Osteocyte (in vitro differentiated cells): ENCODE measurements at regions not wholly inside any gene's neighbourhood (a gene's known extent, or its start where the extent isn't known, plus 50 kb on each side); places are given as distances from the start of the nearest gene placed in this dataset.
"Not testable (repeated sequence)": the region's sequence is repeated elsewhere in the genome, so short reads cannot be mapped to it uniquely, and the experiment has no call there.

Experiments used
- DNase-seq: peaks from one replicate; pipeline ENCODE4 v3.0.0; 2021; ENCODE audit warnings: mixed read lengths; ENCODE audit not compliant: unreplicated experiment; ENCODE audit errors: extremely low spot score
- H3K27ac Mint-ChIP-seq: one replicate; pipeline ENCODE4 v1.8.0; 2021; ENCODE audit warnings: mild to moderate bottlenecking, mixed read lengths; ENCODE audit not compliant: unreplicated experiment
- H3K27me3 Mint-ChIP-seq: one replicate; pipeline ENCODE4 v1.8.0; 2021; ENCODE audit warnings: mixed read lengths; ENCODE audit not compliant: unreplicated experiment
- H3K36me3 Mint-ChIP-seq: one replicate; pipeline ENCODE4 v1.8.0; 2021; ENCODE audit warnings: mixed read lengths; ENCODE audit not compliant: unreplicated experiment
- H3K4me1 Mint-ChIP-seq: one replicate; pipeline ENCODE4 v1.8.0; 2021; ENCODE audit warnings: mixed read lengths; ENCODE audit not compliant: unreplicated experiment
- H3K4me3 Mint-ChIP-seq: one replicate; pipeline ENCODE4 v1.8.0; 2021; ENCODE audit warnings: mild to moderate bottlenecking, moderate library complexity, mixed read lengths; ENCODE audit not compliant: unreplicated experiment
- H3K9me3 Mint-ChIP-seq: one replicate; pipeline ENCODE4 v1.8.0; 2021; ENCODE audit warnings: mixed read lengths; ENCODE audit not compliant: unreplicated experiment
- CTCF ChIP-seq: fragments of 200-600 bp; sonication (generic); IDR thresholded peaks from 2 replicates; pipeline ENCODE4 v1.5.0; 2021; ENCODE audit warnings: antibody characterized with exemption, mild to moderate bottlenecking, moderate library complexity

- H3K27ac Mint-ChIP-seq: no peak overlapping the region
- no peaks in the 10 kb centered on the region for H3K27me3 Mint-ChIP-seq
- peaks cover 8% of the 10 kb centered on the region for H3K9me3 Mint-ChIP-seq
- no peaks in the 10 kb centered on the region for H3K4me1 Mint-ChIP-seq
- no peak for DNase-seq
- no peak overlapping the region for H3K4me3 Mint-ChIP-seq
- H3K36me3 Mint-ChIP-seq: no peaks in the 10 kb centered on the region
- TF ChIP-seq CTCF: no peak
Measured at GRCh38 chr13:54415753-54416366, 1387.2 kb downstream of the OLFM4 start.

- H3K36me3 Mint-ChIP-seq, H3K4me1 Mint-ChIP-seq, DNase-seq, H3K4me3 Mint-ChIP-seq, H3K27ac Mint-ChIP-seq, H3K27me3 Mint-ChIP-seq: not testable (repeated sequence)
- peaks cover 25% of the 10 kb centered on the region for H3K9me3 Mint-ChIP-seq
Measured at GRCh38 chr13:54422946-54423345, 1394.3 kb downstream of the OLFM4 start.

GRCh38 chr13:54424344-54424743, 1395.7 kb downstream of the OLFM4 start:
- no peak for DNase-seq

DNA sequence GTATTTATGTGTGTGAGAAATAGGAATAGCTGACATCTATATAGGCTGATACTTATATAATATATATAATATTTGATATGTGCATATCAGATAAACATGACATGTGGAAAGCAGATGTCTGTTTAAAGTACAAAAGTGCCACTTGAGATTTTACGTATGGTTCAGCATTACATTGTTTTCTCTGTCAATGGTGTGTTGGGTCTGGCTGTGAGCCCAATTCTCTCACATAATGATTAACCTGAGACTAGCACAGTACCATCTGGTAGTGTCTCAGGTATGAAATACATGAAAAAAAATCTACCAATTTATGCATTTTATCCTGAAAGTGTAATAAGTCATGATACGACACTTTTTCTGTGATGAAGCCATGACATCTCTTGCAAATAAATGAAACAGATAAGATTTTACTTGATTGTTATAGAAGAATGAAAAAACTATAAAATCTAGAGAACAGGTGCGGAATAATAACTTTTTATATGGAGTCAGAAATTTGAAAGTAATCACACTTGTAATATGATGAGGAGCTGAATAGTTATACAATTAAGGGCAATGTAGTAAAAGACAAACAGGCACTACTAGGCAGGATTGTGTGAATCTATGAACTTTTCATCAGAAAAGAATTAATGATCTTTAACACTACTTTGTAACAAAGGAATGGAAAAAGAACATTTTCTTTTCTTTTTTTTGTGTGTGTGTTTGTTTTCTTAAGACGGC, 1405.0 kb downstream of the OLFM4 start:
- Mint-ChIP-seq H3K27me3 (no peaks in the 10 kb centered on the region), H3K27ac (no peak overlapping the region), H3K9me3 (no peaks in the 10 kb centered on the region), H3K36me3 (no peaks in the 10 kb centered on the region), H3K4me3 (no peak overlapping the region), H3K4me1 (no peaks in the 10 kb centered on the region)
- TF ChIP-seq CTCF: no peak
- no peak for DNase-seq

More at GRCh38 chr13:54424344-54424743, 1395.7 kb downstream of the OLFM4 start:
- no peaks in the 10 kb centered on the region for H3K27me3 Mint-ChIP-seq
- no peak overlapping the region for H3K4me3 Mint-ChIP-seq
- TF ChIP-seq CTCF: no peak
- no peaks in the 10 kb centered on the region for H3K4me1 Mint-ChIP-seq
- no peaks in the 10 kb centered on the region for H3K36me3 Mint-ChIP-seq
- no peak overlapping the region for H3K27ac Mint-ChIP-seq
- peaks cover 29% of the 10 kb centered on the region for H3K9me3 Mint-ChIP-seq

- H3K4me1 Mint-ChIP-seq, H3K4me3 Mint-ChIP-seq, H3K27ac Mint-ChIP-seq, H3K36me3 Mint-ChIP-seq, H3K27me3 Mint-ChIP-seq, DNase-seq: not testable (repeated sequence)
- H3K9me3 Mint-ChIP-seq: peaks cover 11% of the 10 kb centered on the region
Measured at GRCh38 chr13:54440853-54441400, 1412.3 kb downstream of the OLFM4 start.

DNA sequence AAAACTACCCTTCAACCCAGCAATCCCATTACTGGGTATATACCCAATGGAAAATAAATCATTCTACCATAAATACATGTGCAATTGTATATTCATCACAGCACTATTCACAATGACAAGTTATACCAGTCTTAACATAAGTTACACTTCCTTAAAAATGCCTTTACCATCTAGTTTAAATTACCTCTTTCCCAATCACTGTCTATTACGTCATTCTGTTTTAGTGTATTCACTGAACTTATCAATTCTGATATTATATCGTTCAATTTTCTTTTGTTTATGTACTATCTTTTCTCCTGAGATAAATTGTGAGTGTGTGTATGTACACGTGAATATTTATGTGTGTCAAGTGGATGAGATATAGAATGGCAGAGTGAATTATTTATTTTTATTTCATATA, 1416.8 kb downstream of the OLFM4 start:
- no peak overlapping the region for H3K27ac Mint-ChIP-seq
- H3K27me3 Mint-ChIP-seq: no peaks in the 10 kb centered on the region
- no peaks in the 10 kb centered on the region for H3K36me3 Mint-ChIP-seq
- no peak for DNase-seq
- H3K4me1 Mint-ChIP-seq: no peaks in the 10 kb centered on the region
- peaks cover 16% of the 10 kb centered on the region for H3K9me3 Mint-ChIP-seq
- H3K4me3 Mint-ChIP-seq: no peak overlapping the region
- no peak for TF ChIP-seq CTCF
